EL (cell line): ENCODE measurements at regions not wholly inside any gene's neighbourhood (a gene's known extent, or its start where the extent isn't known, plus 50 kb on each side); places are given as distances from the start of the nearest gene placed in this dataset.
A peak's percentile ranks its signal among the peaks of the same experiment; 100 is the strongest.

ENCODE experiments used
- DNase-seq: peaks from one replicate; pipeline ENCODE4 v3.0.0-alpha.2; 2016

DNA sequence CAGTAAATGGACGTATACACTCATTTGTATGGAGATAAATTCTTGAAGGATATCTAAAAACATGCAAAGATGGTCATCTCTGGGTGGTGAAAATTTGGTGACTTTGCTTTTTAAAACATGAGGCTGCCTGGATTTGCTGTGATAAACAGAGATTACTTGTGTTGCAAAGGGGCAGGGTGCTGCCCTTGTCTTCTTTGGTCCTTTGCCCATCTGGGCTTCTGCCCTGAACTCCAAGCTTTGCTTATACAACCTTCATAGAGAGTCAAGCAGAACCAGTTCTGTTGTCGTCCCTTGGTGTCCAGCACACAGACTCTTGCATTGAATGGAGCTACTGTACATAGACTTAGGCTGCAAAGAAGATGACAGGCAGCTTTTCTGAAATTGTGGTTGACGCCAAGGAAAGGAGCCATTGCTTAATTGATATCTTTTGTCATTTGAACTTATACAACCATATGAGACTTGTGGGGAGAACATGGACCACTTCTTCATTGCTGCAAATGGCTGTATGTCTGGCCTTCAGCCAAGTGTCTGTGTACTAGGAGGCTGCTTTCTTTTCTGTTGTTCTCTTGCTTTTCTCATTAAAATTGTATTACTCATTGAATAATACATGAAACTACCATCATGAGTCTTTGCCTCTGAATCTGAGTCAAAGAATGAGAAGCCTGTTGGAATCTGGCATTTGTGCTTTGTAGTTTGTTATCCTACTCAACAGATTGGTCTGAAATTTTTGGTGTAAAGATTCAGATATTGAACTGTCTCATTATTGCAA is 152.5 kb downstream of the DMRT2 start:
- no peak for DNase-seq

- DNase-seq: peak; percentile 91
Measured at GRCh38 chr9:1207686-1208085, 157.5 kb downstream of the DMRT2 start.

GRCh38 chr9:1208157-1208556 is 158.0 kb downstream of the DMRT2 start:
- DNase-seq: peak; percentile 87

DNA sequence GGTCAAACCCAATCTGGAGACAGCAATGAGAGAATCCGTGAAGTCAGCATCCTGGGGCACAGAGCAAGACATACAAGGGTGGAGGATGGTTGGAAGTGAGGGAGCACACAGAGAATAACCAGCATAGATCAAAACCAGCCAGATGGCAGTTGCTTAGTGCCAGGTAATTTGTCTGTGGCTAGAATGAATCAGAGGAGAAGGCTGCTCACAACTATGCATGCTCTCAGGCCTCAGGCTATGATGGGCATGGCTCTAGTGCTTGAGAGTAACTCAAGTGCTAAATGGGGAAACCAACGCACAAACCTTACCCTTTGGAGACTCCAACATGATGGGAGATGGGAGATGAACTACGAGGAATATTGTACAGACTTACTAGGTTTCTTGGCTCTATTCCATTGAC is 160.8 kb downstream of the DMRT2 start:
- DNase-seq: peak; percentile 63

- peak; percentile 61 for DNase-seq
Measured at GRCh38 chr9:1216532-1216931, 166.4 kb downstream of the DMRT2 start.

GRCh38 chr9:1217076-1217475 is 166.9 kb downstream of the DMRT2 start:
- DNase-seq: peak; percentile 63

DNA sequence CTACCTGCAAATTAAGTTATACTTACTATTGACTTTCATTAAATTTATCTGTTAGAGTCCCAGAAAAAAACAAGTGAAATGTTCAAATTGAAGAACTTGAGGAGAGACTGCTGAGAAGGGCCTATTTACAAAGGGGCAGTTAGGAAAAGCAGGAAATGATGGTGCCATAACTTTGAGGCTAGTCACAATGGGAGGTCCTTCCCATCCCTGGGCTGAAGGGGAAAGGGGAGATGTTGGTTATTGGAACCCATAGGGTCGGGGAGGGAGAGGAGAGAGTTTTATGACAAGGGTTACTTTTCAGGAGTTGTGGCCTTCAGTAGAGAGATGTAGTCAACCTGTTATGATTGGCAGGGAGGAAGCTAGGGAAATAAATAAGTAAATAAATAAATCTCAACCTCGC is 169.1 kb downstream of the DMRT2 start:
- DNase-seq: peak; percentile 48

DNA sequence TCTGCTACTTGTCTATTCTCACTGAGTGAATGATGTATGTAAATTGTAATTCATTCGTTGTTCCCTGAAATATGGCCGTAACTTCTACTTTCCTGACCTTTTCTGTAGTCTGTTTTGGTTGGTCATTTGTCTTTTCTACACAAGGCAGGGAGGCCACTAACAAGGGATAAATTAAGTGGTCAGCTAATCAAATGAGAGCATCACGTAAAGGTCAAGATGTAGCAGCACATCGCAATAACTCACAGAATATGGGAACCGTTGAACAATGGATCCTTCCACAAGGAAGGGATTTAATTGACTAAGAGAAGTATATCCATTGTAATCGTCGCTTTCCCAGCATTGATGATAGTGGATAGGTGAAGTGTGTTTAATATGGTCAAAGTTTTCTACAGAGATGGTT is 171.1 kb downstream of the DMRT2 start:
- no peak for DNase-seq

- peak; percentile 65 for DNase-seq
Measured at GRCh38 chr9:1222511-1222910, 172.4 kb downstream of the DMRT2 start.

DNA sequence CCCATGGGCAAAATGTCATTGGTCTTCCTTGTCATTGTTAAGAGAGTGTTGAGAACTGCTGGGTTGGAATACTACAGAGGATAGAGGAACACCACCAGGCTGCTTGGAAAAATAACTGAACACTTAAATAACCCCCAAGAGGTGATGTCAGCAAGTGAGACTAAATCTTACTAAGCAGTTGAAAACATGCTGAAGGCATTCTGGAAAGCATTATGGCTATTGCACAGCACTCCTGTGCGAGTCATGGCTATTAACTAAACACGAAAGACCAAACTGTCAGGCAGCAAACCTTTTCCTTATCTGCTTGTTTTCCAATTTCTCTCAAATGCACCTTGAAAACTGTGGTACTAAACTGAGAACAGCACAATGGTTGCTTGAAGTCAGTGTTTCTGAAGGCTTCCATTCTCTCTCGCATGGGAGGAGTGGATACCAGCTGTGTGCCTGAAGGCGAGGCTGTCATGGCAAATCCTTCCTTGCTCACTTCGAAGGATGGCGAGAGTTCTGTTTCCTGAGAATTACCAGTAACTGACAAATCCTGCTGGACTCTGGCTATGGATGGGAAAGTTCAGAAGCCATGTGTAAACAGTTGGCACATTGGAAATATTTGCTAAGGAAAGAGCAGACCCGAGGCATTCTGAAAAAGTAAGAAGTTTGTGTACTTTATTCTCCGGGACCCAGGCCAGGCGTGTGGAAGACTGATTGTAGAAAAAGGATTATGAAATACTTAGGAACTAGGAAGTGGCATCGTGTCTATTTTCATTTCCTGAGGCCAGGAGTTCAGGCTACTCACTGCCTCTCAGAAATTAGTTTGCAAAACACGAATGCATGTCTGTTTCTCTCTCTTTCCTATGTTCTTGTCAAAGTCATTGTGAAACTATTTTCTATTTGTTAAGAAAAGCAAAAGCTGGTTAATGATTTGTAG is 182.1 kb downstream of the DMRT2 start:
- DNase-seq: peak; percentile 86

- no peak for DNase-seq
Measured at GRCh38 chr9:1233568-1233967, 183.4 kb downstream of the DMRT2 start.

GRCh38 chr9:1235650-1236049 is 185.5 kb downstream of the DMRT2 start:
- no peak for DNase-seq

DNA sequence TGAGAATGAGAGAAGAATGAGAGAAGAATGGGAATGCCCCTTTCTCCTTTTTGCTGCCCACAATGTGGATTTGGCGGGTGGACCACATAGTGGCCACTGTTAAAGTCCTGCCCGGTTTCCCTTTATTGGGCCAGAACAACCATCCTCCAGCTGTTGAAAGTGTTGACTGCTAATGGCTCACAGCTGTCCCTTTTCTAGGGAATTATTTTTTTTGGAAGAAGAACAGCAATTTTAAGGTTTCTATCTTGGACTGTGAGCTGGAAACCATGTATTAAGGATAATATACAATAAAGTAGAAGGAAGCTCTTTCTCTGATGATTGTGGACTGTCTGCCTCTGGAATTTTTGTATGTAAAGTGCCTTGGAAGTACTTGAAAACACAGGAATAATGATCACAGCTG is 185.9 kb downstream of the DMRT2 start:
- no peak for DNase-seq

DNA sequence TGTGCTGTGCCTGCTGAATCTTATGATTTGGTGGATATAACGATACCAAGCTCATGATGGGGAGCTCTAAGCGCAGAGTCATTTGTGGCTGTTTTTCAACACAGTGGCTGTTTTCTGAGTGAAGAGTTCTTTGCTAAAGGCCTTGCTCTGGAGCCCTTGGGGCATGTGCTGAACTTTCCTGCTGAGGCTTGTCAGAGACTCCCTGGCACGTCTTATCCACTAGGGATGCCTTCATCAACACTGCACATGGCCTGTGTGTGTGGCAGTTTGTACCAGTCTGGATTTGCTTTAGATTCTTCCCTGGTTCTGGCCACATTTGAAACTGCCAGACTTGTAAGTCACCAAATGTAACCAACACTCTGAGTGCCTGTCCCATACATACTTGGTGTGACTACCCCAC is 188.2 kb downstream of the DMRT2 start:
- no peak for DNase-seq

DNA sequence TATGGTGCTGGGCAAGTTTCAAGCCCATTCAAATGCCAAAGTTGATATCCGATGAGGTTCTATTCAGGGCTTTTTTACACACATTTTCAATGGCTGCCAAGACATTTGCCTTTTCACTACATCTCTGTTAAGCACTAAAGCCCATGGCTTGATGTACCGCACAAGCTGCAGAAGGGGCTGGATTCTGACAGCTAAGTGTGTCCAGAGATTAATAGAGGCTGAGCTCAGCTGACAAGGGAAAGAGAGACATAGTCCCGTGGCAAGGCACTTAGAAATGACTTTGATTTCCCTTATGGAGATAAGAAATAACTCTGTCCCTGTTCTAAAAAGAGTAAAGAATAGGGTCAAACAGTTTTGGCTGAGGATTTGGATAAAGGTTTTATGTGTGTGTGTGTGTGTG is 198.6 kb downstream of the DMRT2 start:
- no peak for DNase-seq

GRCh38 chr9:1253064-1253979 is 203.2 kb downstream of the DMRT2 start:
- peak; percentile 3 for DNase-seq

DNA sequence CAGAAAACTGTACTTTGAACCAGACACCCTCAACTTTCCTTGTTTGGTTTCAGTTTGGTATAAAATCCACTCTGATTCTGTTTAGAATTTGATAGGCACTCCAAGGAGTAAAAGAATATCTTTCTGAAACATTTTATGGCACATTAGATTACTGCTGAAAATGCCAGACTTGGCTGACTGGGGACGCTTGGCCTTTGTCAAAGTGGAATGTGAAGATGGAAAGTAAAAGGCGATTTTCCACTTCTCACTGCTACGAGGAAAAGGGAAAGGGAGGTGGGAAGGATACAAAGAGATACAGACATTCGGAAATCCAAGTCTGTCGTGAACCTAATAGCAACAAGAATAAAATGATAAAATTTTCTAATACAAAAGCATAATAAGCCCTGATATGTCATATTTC is 203.9 kb downstream of the DMRT2 start:
- DNase-seq: no peak

GRCh38 chr9:1256178-1256577 is 206.0 kb downstream of the DMRT2 start:
- no peak for DNase-seq

- no peak for DNase-seq
Measured at GRCh38 chr9:1261266-1261665, 211.1 kb downstream of the DMRT2 start.

DNA sequence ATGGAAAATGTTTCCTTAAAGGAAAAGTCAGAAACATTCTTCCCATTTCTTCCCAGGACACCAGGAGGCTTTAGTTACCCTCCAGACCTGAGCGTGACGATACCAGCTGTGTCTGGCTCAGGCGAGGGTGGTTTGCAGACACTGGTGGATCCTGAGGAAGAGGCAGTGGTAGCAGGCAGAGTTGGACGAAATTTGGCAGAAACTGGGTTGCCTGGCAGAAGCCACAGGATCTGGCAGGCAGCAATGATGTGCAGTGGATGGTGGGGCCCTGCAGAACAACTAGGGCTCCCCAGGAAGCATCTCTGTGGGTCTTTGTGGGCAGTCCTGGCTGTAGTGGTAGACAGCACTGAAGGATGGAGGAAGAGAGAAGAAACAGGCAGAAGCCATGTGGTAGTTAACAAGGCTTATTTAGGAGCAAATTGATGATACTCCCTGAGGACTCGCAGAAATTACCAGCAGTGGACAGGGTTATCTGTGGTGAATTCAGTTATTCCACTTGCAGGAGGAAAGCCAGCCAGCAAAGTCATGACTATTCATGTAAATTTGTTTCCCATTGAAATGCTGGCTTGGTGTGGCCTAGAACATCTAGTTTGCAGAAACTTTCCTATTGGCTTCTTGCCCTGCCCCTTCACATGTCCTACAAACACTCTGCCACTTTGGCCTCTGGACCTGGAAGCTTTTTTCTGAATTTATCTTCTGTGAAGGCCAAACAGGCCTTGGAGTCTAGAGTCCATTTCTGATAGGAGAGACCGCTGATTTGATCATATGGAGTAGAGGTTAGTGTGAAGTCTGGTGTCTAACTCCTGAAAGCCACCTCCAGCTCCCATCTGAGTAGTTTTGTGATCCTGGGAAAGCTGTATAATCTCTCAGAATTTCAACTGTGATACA is 212.0 kb downstream of the DMRT2 start:
- no peak for DNase-seq

DNA sequence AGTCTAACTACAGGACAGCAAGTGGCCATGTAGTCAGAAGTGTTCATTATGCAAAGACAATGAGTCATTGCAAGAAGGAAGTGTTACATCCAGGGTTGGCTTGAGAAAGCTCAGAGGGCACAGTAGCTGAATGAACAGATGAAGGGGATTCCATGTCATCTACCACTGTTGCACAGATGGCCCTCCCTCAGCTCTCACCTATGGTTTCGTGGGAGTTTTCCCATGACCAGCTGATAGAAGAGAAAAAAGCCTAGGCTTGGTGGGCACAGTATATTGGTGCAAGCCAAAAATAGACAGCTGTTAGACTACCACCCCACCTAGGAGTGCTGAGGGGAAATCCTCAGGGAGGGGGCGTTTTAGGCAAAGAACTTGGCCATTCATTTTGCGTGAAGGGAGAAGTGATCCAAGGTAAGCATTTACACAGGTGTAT is 217.0 kb downstream of the DMRT2 start:
- DNase-seq: no peak

GRCh38 chr9:1267581-1267980 is 217.4 kb downstream of the DMRT2 start:
- DNase-seq: no peak
